PFSK-1 (cell line): ENCODE measurements at regions not wholly inside any gene's neighbourhood (a gene's known extent, or its start where the extent isn't known, plus 50 kb on each side); places are given as distances from the start of the nearest gene placed in this dataset.

Experiments used
- FOXP2 ChIP-seq: optimal IDR thresholded peaks from 2 replicates; pipeline ENCODE3; 2011; ENCODE audit warnings: borderline replicate concordance, control low read depth, inconsistent platforms; ENCODE audit not compliant: insufficient read depth; ENCODE audit errors: extremely low read length, extremely low read depth
- POLR2AphosphoS5 ChIP-seq: IDR thresholded peaks from 2 replicates; pipeline ENCODE4 v1.6.1; 2012; ENCODE audit warnings: low read depth, mild to moderate bottlenecking, control low read depth, low read length, moderate library complexity

- TF ChIP-seq POLR2AphosphoS5 (no peak), FOXP2 (no peak)
Measured at GRCh38 chr7:26073041-26073440, 79.0 kb upstream of the NFE2L3 start.
